ENCODE measurements at regions not wholly inside any gene's neighbourhood (a gene's known extent, or its start where the extent isn't known, plus 50 kb on each side); places are given as distances from the start of the nearest gene placed in this dataset.

DNA sequence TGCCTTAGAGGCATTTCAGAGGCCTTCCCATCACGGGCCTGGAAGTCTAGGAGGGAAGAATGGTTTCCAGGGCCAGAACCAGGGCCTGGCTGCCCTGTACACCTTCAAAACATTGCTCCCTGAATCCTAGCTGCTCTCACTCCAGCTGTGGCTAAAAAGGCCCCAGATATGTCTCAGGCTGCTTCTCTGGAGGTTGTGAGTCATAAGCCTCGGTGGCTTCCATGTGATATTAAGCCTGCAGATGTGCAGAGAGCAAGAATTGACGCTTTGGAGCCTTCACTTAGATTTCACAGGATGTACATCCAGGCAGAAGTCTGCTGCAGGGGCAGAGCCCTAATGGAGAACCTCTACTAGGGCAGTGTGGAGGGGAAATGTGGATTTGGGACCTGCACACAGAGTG, 502.5 kb downstream of the GRXCR1 start:
- Histone ChIP-seq H3K4me3 (ENCODE audit: insufficient read depth, low read depth, low read length) (no peak overlapping the region), H3K27me3 (ENCODE audit: control insufficient read depth, insufficient read depth, low read length) (no peaks in the 10 kb centered on the region), H3K36me3 (replicated peaks; ENCODE audit: control insufficient read depth, insufficient read depth, low read length) (no peaks in the 10 kb centered on the region)
- DNase-seq = no peak

DNA sequence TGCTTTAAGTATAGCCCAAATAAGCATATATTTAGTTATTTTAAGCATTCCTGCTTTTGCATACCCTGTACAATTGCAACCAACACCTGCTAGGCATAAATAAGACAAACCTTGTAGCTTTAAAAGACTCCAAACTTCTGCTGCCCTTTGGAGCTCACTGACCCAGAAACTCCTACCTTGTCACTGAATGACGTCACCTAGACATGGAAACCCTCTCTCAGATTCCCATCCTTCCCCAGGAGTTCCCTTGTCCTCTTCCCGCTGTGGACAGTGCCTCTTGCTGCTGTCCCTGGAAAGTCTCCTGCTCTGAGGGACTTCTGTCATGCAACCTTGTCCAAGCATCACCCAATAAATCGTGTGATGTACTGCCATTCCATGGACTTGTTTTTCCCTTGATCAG, 507.2 kb downstream of the GRXCR1 start:
- DNase-seq = no peak

DNA sequence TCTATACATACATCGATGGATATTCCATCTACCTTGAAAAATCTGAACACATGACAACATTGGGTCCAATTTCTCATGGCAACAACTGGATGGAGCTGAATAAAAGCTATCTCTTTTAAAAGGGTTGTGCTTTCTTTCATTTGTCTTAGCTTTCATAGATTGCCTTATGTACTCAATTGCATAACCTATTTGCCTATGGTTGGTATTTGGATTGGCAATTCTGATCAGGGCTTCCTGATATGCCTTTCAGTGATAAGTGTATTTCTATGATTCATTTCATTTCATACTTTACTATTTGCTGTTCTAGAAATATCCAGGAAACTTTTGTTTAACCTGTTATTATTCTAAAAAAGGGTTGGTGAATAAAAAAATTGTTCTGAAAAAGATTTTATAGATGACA, 509.9 kb downstream of the GRXCR1 start:
- Histone ChIP-seq H3K27me3 (ENCODE audit: control insufficient read depth, insufficient read depth, low read length) (no peaks in the 10 kb centered on the region), H3K36me3 (replicated peaks; ENCODE audit: control insufficient read depth, insufficient read depth, low read length) (no peaks in the 10 kb centered on the region), H3K4me3 (ENCODE audit: insufficient read depth, low read depth, low read length) (no peak overlapping the region)
- no peak for DNase-seq

More for the DNA sequence above, 507.2 kb downstream of the GRXCR1 start:
- no peaks in the 10 kb centered on the region for H3K27me3 ChIP-seq (ENCODE audit: control insufficient read depth, insufficient read depth, low read length)
- no peaks in the 10 kb centered on the region for H3K36me3 ChIP-seq (replicated peaks; ENCODE audit: control insufficient read depth, insufficient read depth, low read length)
- no peak overlapping the region for H3K4me3 ChIP-seq (ENCODE audit: insufficient read depth, low read depth, low read length)

DNA sequence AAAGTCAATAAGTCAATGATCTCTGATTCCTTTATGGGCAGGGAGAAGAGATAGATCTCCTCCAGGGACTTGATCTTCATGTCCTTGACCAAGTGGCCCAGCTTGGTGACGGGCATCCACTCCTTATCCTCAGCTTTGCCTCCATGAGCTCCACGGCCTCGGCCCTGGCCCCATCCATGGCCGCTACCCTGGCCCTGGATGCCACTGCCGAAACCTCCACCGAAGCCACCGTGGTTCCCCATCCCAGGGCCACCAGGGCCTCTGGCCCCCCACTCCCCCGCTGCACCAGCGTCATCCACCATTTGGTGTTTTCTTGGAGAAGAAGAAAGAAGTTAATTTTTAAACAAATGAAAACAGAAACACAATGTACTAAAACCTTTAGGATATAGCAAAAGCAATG, 518.1 kb downstream of the GRXCR1 start:
- Histone ChIP-seq H3K4me3 (ENCODE audit: insufficient read depth, low read depth, low read length) (no peak overlapping the region), H3K27me3 (ENCODE audit: control insufficient read depth, insufficient read depth, low read length) (no peaks in the 10 kb centered on the region), H3K36me3 (replicated peaks; ENCODE audit: control insufficient read depth, insufficient read depth, low read length) (no peaks in the 10 kb centered on the region)
- no peak for DNase-seq

DNA sequence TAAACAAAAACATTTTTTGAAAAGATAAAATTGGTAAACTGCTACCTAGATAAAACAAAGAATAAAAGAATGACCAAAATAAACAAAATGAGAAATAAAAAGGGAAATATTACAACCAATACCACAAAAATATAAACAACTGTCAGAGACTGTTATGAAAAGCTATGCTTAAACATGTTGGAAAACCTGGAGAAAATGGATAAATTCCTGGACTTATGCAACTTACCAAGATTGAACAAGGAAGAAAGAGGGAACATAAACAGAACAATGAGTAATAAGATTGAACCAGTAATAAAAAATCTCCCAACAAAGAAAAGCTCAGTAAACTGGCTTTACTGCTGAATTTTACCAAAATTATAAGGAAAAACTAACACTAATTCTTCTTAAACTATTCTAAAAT, 518.7 kb downstream of the GRXCR1 start:
- no peak for DNase-seq
- no peaks in the 10 kb centered on the region for H3K27me3 ChIP-seq (ENCODE audit: control insufficient read depth, insufficient read depth, low read length)
- no peaks in the 10 kb centered on the region for H3K36me3 ChIP-seq (replicated peaks; ENCODE audit: control insufficient read depth, insufficient read depth, low read length)
- no peak overlapping the region for H3K4me3 ChIP-seq (ENCODE audit: insufficient read depth, low read depth, low read length)

DNA sequence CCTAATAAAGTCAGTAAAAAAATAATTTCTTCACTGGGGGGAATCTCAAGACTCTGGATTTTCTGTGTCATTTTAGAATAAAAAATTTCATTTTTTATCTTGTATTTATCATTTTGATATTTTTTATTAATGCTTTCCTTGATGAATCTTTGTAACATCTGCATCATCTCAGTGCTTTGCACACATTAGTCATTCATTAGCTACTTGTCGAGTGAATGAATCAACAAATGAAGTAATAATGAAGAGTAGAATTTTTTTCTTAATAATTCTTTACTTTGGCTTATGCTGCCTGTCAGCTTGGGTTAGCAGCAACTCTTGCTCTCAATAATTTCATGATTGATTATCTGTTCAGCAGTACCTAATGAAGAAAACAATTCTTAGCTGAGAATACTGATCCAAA, 530.8 kb downstream of the GRXCR1 start:
- no peaks in the 10 kb centered on the region for H3K27me3 ChIP-seq (ENCODE audit: control insufficient read depth, insufficient read depth, low read length)

DNA sequence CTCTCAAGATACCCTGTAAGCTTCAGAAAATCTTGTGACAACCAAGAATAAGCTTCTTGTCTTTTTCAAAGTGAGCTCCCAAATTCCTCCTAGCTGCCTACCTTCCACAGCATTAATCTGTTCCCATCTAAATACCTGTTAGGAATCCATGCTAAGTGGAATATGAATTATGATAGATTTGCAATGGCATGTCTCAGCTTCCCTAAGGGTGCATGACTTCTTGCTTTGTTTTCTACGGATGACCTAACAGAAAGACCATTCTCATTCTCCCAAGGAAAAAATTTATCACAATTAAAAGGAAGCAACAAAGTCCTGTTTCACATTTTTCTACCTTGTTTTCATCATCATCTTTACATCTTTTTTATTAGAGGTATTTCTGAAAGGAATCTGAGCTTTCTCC, 532.7 kb downstream of the GRXCR1 start:
- DNase-seq = no peak

More for the DNA sequence above, 530.8 kb downstream of the GRXCR1 start:
- DNase-seq = no peak
- no peak overlapping the region for H3K4me3 ChIP-seq (ENCODE audit: insufficient read depth, low read depth, low read length)
- H3K36me3 ChIP-seq (replicated peaks; ENCODE audit: control insufficient read depth, insufficient read depth, low read length) = no peaks in the 10 kb centered on the region

DNA sequence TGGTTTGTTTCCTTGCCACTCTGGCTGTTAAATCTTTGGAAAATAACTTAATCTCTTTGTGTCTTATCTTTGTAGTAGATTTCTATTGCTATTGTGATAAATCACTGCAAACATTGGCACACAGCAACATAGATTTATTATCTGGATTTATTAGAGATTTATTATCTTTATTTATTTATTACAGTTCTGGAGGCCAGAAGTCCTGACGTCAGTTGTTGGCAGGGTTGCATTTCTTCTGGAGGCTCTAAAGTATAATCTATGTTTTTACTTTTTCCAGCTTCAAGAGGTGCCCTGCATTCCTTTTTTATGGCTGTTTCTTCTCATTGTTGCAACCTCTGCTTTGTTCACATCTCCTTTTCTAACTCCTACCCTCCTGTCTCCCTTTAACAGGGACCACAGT, 542.8 kb downstream of the GRXCR1 start:
- DNase-seq = no peak

More for the DNA sequence above, 532.7 kb downstream of the GRXCR1 start:
- H3K27me3 ChIP-seq (ENCODE audit: control insufficient read depth, insufficient read depth, low read length) = no peaks in the 10 kb centered on the region
- no peaks in the 10 kb centered on the region for H3K36me3 ChIP-seq (replicated peaks; ENCODE audit: control insufficient read depth, insufficient read depth, low read length)
- H3K4me3 ChIP-seq (ENCODE audit: insufficient read depth, low read depth, low read length) = no peak overlapping the region

DNA sequence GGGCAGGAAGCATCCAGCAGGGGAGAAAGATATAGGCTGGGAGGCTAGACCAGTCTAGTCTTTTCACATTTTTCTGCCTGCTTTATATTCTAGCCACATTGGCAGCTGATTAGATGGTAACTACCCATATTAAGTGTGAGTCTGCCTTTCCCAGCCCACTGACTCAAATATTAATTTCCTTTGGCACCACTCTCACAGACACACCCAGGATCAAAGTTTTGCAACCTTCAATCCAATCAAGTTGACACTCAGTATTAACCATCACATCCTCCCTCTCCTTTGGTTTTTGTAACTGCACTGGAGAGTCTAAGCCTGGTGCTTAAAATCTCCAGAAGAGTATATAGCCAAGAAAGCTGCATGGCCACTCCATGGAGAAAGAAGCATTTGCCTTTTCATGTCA, 560.4 kb downstream of the GRXCR1 start:
- no peak overlapping the region for H3K4me3 ChIP-seq (ENCODE audit: insufficient read depth, low read depth, low read length)
- no peak for DNase-seq
- no peaks in the 10 kb centered on the region for H3K27me3 ChIP-seq (ENCODE audit: control insufficient read depth, insufficient read depth, low read length)
- H3K36me3 ChIP-seq (replicated peaks; ENCODE audit: control insufficient read depth, insufficient read depth, low read length) = no peaks in the 10 kb centered on the region

More for the DNA sequence above, 542.8 kb downstream of the GRXCR1 start:
- Histone ChIP-seq H3K27me3 (ENCODE audit: control insufficient read depth, insufficient read depth, low read length) (no peaks in the 10 kb centered on the region), H3K36me3 (replicated peaks; ENCODE audit: control insufficient read depth, insufficient read depth, low read length) (no peaks in the 10 kb centered on the region), H3K4me3 (ENCODE audit: insufficient read depth, low read depth, low read length) (no peak overlapping the region)

DNA sequence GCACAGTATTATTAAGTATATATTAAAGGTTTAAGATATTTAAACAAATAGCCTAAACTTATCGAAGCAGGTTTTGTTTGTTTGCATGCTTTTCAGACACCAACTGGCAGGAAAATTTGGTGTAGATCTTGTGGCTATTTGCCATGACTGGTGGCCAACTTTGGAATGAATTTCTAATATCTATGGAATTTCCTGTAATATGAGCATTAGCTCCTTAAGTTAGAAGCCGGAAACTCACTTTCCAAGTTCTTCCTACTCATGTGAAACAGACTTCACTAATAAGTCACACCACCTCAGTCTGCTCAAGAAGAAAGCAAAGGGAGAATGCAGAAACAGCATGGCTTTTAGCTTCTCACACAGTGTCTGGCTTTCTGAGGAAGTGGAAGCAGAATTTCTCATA, 563.9 kb downstream of the GRXCR1 start:
- H3K36me3 ChIP-seq (replicated peaks; ENCODE audit: control insufficient read depth, insufficient read depth, low read length) = no peaks in the 10 kb centered on the region
- H3K4me3 ChIP-seq (ENCODE audit: insufficient read depth, low read depth, low read length) = no peak overlapping the region
- no peak for DNase-seq
- H3K27me3 ChIP-seq (ENCODE audit: control insufficient read depth, insufficient read depth, low read length) = no peaks in the 10 kb centered on the region

DNA sequence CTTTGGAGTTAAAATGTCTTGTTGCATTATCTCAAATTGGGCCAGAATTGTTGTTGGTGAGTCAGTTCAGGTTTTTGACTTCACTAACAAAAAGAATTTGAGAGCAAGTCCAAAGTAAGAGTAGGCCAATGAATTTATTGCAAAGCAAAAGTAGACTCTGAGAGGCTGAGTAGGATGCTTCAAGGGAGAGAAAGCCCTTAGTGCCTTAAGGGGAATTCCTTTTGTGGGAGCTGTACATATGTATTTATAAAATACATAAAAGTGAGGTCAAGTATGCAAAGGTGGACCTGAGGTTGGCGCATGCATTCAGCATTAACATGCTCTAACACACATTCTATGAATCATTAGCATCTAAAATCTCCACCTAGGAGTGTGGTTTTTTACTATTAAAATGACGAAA, 565.4 kb downstream of the GRXCR1 start:
- H3K36me3 ChIP-seq (replicated peaks; ENCODE audit: control insufficient read depth, insufficient read depth, low read length) = no peaks in the 10 kb centered on the region
- DNase-seq = no peak
- H3K4me3 ChIP-seq (ENCODE audit: insufficient read depth, low read depth, low read length) = no peak overlapping the region
- no peaks in the 10 kb centered on the region for H3K27me3 ChIP-seq (ENCODE audit: control insufficient read depth, insufficient read depth, low read length)

DNA sequence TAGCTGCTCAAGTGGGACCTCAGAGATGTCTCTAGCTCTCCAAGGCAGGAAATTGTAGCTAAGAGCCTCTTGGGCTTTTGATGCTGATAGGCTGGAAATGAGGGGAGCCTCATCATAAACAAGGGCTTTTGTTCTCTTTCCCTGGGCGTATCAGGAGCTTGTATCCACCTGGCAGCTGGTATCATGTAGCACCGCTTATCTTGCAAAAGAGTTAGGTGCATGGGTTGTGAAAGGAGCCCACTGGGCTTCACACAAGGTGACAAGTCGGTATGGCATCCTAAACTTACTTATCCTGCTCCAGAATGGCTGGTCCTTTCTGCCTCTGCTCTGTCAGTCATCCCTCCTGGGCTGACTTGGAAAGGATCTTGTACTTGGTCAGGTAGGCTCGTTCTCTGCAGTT, 565.8 kb downstream of the GRXCR1 start:
- DNase-seq = no peak
- Histone ChIP-seq H3K27me3 (ENCODE audit: control insufficient read depth, insufficient read depth, low read length) (no peaks in the 10 kb centered on the region), H3K36me3 (replicated peaks; ENCODE audit: control insufficient read depth, insufficient read depth, low read length) (no peaks in the 10 kb centered on the region), H3K4me3 (ENCODE audit: insufficient read depth, low read depth, low read length) (no peak overlapping the region)

DNA sequence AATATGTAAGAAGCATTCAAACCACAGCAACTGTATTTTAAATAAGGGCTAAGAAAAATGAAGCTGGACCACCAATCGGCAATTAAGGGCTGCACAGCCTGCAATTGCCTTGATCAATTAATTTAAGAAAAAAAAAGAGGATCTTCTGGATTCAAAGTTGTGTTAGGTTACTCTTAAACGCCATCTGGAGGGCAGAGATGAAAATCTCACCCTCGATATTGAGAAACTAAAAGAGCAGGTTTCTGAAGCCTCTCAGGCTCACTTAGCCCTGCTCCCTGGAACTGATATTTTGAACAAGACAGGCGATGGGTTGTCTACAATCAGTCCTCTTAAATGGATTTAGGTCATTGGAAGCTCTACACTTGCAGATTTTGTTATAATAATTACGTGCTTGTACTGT, 579.4 kb downstream of the GRXCR1 start:
- DNase-seq = no peak
- Histone ChIP-seq H3K4me3 (ENCODE audit: insufficient read depth, low read depth, low read length) (no peak overlapping the region), H3K36me3 (replicated peaks; ENCODE audit: control insufficient read depth, insufficient read depth, low read length) (no peaks in the 10 kb centered on the region), H3K27me3 (ENCODE audit: control insufficient read depth, insufficient read depth, low read length) (no peaks in the 10 kb centered on the region)

DNA sequence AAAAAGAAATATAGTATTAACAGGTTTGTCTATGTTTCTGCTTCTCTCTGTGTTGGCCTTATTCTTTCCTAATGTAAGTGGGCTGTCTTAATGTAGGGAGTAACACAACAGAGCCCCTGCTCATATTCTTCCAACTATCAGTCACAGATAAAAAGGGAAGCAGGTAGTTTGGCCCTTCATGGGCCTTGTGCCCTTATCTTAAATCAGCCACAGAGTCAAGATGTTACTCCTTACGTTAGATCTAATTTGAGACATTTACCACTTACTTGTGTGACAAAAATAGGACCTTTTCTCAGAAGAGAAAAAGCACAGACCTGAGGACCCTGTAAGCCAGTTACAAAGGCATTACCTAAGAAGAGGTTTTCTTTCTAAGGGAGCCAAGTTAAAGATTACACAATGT, 589.0 kb downstream of the GRXCR1 start:
- DNase-seq = no peak
- Histone ChIP-seq H3K36me3 (replicated peaks; ENCODE audit: control insufficient read depth, insufficient read depth, low read length) (no peaks in the 10 kb centered on the region), H3K4me3 (ENCODE audit: insufficient read depth, low read depth, low read length) (no peak overlapping the region), H3K27me3 (ENCODE audit: control insufficient read depth, insufficient read depth, low read length) (no peaks in the 10 kb centered on the region)

DNA sequence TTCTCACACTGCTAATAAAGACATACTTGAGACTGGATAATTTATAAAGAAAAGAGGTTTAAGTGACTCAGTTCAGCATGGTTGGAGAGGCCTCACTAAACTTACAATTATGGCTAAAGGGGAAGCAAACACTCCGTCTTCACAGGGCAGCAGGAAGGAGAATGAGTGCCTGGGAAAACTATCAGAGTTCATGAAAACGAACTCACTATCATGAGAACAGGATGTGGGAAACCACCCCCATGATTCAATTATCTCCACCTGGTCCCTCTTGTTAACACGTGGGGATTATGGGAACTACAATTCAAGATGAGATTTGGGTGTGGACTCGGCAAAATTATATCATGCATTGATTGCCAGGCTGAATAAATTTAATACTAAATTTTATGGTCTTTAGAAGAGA, 592.7 kb downstream of the GRXCR1 start:
- Histone ChIP-seq H3K36me3 (replicated peaks; ENCODE audit: control insufficient read depth, insufficient read depth, low read length) (no peaks in the 10 kb centered on the region), H3K27me3 (ENCODE audit: control insufficient read depth, insufficient read depth, low read length) (no peaks in the 10 kb centered on the region), H3K4me3 (ENCODE audit: insufficient read depth, low read depth, low read length) (no peak overlapping the region)
- DNase-seq = no peak

DNA sequence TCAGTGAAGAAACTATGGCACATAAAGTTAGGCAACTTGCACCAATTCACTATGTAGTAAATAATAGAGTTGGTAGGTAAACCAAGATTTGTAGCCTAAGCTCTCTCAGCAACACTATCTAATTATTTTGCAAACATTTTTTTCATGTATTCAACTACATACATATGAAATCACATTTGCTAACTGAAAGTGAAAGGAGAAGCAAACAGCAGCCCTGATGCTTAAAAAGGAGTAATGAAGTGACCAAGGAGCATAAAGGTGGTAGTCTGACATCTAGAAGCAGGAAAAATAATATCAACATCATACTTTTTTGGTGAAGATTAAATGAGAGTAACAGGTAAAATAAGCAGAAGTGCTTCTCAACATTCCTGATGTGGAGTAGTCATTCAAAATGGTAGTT, 603.7 kb downstream of the GRXCR1 start:
- no peak for DNase-seq
- H3K27me3 ChIP-seq (ENCODE audit: control insufficient read depth, insufficient read depth, low read length) = no peaks in the 10 kb centered on the region
- no peak overlapping the region for H3K4me3 ChIP-seq (ENCODE audit: insufficient read depth, low read depth, low read length)
- H3K36me3 ChIP-seq (replicated peaks; ENCODE audit: control insufficient read depth, insufficient read depth, low read length) = no peaks in the 10 kb centered on the region

Measured in H7 (cell line).